ENCODE measurements at regions not wholly inside any gene's neighbourhood (a gene's known extent, or its start where the extent isn't known, plus 50 kb on each side); places are given as distances from the start of the nearest gene placed in this dataset.

GRCh38 chr13:23963947-23964346 is 66.6 kb upstream of the C1QTNF9B start:
- TF ChIP-seq POLR2A (IDR thresholded peaks at IDR 0.05) (no peak), CTCF (IDR thresholded peaks at IDR 0.05) (no peak)

Measured in stomach (tissue), 4 donors.